IPS-11a (cell line): ENCODE measurements at regions not wholly inside any gene's neighbourhood (a gene's known extent, or its start where the extent isn't known, plus 50 kb on each side); places are given as distances from the start of the nearest gene placed in this dataset.
"Not testable (repeated sequence)": the region's sequence is repeated elsewhere in the genome, so short reads cannot be mapped to it uniquely, and the experiment has no call there.

ENCODE experiments used
- H3K4me3 ChIP-seq: one replicate; pipeline ENCODE4 v1.5.1; 2013; ENCODE audit warnings: low read depth, low read length, control low read depth

- H3K4me3 ChIP-seq: no peak overlapping the region
Observed at GRCh38 chr6:104519566-104519965, 340.2 kb downstream of the HACE1 start.

GRCh38 chr6:104509355-104509754 is 350.4 kb downstream of the HACE1 start:
- no peak overlapping the region for H3K4me3 ChIP-seq

- H3K4me3 ChIP-seq: no peak overlapping the region
Observed at GRCh38 chr6:104506429-104506828, 353.3 kb downstream of the HACE1 start.

GRCh38 chr6:104505838-104506237 is 353.9 kb downstream of the HACE1 start:
- no peak overlapping the region for H3K4me3 ChIP-seq

- no peak overlapping the region for H3K4me3 ChIP-seq
Observed at GRCh38 chr6:104500265-104500664, 359.5 kb downstream of the HACE1 start.

GRCh38 chr6:104486035-104486434 is 373.7 kb downstream of the HACE1 start:
- H3K4me3 ChIP-seq: no peak overlapping the region

GRCh38 chr6:104484626-104485025 is 375.1 kb downstream of the HACE1 start:
- no peak overlapping the region for H3K4me3 ChIP-seq

- H3K4me3 ChIP-seq: no peak overlapping the region
Observed at GRCh38 chr6:104484191-104484590, 375.5 kb downstream of the HACE1 start.

- H3K4me3 ChIP-seq: no peak overlapping the region
Observed at GRCh38 chr6:104483225-104483834, 376.4 kb downstream of the HACE1 start.

- H3K4me3 ChIP-seq: no peak overlapping the region
Observed at GRCh38 chr6:104477569-104477968, 382.1 kb downstream of the HACE1 start.

- H3K4me3 ChIP-seq: no peak overlapping the region
Observed at GRCh38 chr6:104473021-104473429, 386.7 kb downstream of the HACE1 start.

GRCh38 chr6:104472021-104472901 is 387.5 kb downstream of the HACE1 start:
- no peak overlapping the region for H3K4me3 ChIP-seq

GRCh38 chr6:104466306-104466705 is 393.4 kb downstream of the HACE1 start:
- no peak overlapping the region for H3K4me3 ChIP-seq

GRCh38 chr6:104462811-104463599 is 396.7 kb downstream of the HACE1 start:
- no peak overlapping the region for H3K4me3 ChIP-seq

- no peak overlapping the region for H3K4me3 ChIP-seq
Observed at GRCh38 chr6:104460738-104461483, 398.8 kb downstream of the HACE1 start.

GRCh38 chr6:104459543-104459942 is 400.2 kb downstream of the HACE1 start:
- no peak overlapping the region for H3K4me3 ChIP-seq

- H3K4me3 ChIP-seq: no peak overlapping the region
Observed at GRCh38 chr6:104449918-104450317, 409.8 kb downstream of the HACE1 start.

GRCh38 chr6:104446101-104447080 is 413.3 kb downstream of the HACE1 start:
- not testable (repeated sequence) for H3K4me3 ChIP-seq

- H3K4me3 ChIP-seq: no peak overlapping the region
Observed at GRCh38 chr6:104434519-104434918, 425.2 kb downstream of the HACE1 start.

- H3K4me3 ChIP-seq: no peak overlapping the region
Observed at GRCh38 chr6:104431096-104431495, 428.6 kb downstream of the HACE1 start.
